Liver (tissue), 3 donors: ENCODE measurements at regions not wholly inside any gene's neighbourhood (a gene's known extent, or its start where the extent isn't known, plus 50 kb on each side); places are given as distances from the start of the nearest gene placed in this dataset.

Source experiments
- TAF1 ChIP-seq: conservative IDR thresholded peaks from 2 replicates; pipeline ENCODE4 v1.6.1; 2016; ENCODE audit warnings: antibody characterized with exemption, mild to moderate bottlenecking
- TF ChIP-seq, protein P1 (sequence below): fragments of 150-350 bp; IDR thresholded peaks from 2 replicates; pipeline ENCODE4 v1.5.1; 2017; ENCODE audit warnings: improper control_type of control experiment, low read depth, low read length; ENCODE audit not compliant: missing input control
- donor health status: healthy.
- donor health status: healthy.

DNA sequence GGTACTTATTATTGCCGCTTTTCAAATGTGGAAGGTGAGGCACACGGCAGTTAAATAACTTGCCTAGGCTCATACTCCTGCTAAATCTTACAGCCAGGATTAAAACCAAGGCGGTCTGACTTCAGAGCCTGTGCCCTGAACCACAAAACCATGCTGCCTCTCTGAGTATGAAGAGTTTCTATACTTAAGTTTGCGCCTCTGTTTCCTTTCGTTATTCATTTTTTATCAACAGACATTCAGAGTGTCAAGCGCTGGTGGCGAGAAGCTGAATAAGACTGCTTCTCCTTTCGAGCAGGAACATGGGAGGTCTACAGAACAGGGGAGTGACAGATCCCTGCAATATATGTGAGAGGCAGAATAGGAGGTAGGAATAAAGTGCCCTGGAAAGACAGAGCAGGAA is 96.0 kb upstream of the DUSP10 start:
- TF ChIP-seq, protein P1, sequence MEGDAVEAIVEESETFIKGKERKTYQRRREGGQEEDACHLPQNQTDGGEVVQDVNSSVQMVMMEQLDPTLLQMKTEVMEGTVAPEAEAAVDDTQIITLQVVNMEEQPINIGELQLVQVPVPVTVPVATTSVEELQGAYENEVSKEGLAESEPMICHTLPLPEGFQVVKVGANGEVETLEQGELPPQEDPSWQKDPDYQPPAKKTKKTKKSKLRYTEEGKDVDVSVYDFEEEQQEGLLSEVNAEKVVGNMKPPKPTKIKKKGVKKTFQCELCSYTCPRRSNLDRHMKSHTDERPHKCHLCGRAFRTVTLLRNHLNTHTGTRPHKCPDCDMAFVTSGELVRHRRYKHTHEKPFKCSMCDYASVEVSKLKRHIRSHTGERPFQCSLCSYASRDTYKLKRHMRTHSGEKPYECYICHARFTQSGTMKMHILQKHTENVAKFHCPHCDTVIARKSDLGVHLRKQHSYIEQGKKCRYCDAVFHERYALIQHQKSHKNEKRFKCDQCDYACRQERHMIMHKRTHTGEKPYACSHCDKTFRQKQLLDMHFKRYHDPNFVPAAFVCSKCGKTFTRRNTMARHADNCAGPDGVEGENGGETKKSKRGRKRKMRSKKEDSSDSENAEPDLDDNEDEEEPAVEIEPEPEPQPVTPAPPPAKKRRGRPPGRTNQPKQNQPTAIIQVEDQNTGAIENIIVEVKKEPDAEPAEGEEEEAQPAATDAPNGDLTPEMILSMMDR, result no peak
- no peak for TF ChIP-seq TAF1
